ENCODE measurements at regions not wholly inside any gene's neighbourhood (a gene's known extent, or its start where the extent isn't known, plus 50 kb on each side); places are given as distances from the start of the nearest gene placed in this dataset.

DNA sequence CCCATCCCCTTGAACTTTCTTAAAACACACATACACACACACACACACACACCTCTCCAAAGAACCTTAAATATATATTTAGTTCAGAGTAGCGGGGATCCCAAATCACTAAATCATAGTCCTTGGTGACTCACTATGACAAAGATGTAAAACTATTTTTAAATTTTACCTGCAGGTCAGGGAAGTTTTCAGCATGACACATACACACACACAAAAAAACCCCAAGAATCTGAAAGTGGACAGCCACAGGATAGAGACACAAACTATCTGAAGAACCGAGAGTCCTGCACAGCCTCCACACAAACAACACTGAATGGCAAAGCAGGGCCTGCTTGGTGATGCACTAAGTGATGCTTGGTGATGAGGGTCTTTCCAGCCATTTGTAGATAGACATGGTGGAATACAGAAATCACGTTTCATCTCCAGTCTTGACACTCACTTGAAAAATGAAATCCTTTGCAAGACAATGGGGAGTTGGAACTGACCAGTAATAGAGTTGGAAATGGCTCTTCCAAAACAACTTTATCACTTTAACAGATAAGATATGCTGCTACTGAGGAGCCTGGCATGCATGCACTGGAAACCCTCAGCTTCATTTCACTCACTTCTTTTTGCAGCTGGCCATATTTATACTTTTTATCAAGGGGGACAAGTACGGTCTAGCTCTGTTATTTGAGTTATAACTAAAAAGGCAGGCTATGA lies 307.3 kb downstream of the RAPGEF2 start:
- H3K36me3 Mint-ChIP-seq (ENCODE audit: insufficient read depth, unreplicated experiment) = no peaks in the 10 kb centered on the region
- intact Hi-C loops (cut with micrococcal nuclease; ENCODE audit: unreplicated experiment) = no loop called here
- H3K27me3 ChIP-seq (replicated peaks; ENCODE audit: control insufficient read depth, insufficient read depth, low read length) = no peaks in the 10 kb centered on the region
- H3K36me3 ChIP-seq (ENCODE audit: control insufficient read depth, insufficient read depth, low read length) = no peaks in the 10 kb centered on the region
- BruUV-seq (replicated peaks) = no TSS peak
- H3K27ac Mint-ChIP-seq (ENCODE audit: unreplicated experiment) = no peak overlapping the region
- H3K4me1 Mint-ChIP-seq (ENCODE audit: low read depth, unreplicated experiment) = no peaks in the 10 kb centered on the region
- H3K4me3 ChIP-seq (ENCODE audit: low read depth, low read length) = no peak overlapping the region
- CTCF ChIA-PET = no interaction called here
- DNase-seq = no peak
- H3K9me3 ChIP-seq = no peaks in the 10 kb centered on the region
- H3K9me3 Mint-ChIP-seq (ENCODE audit: unreplicated experiment) = no peaks in the 10 kb centered on the region
- POLR2A ChIA-PET = no interaction called here
- H3K27me3 Mint-ChIP-seq (ENCODE audit: insufficient read depth, unreplicated experiment) = no peaks in the 10 kb centered on the region
- H3K4me1 ChIP-seq = no peaks in the 10 kb centered on the region
- TF ChIP-seq, protein P1, sequence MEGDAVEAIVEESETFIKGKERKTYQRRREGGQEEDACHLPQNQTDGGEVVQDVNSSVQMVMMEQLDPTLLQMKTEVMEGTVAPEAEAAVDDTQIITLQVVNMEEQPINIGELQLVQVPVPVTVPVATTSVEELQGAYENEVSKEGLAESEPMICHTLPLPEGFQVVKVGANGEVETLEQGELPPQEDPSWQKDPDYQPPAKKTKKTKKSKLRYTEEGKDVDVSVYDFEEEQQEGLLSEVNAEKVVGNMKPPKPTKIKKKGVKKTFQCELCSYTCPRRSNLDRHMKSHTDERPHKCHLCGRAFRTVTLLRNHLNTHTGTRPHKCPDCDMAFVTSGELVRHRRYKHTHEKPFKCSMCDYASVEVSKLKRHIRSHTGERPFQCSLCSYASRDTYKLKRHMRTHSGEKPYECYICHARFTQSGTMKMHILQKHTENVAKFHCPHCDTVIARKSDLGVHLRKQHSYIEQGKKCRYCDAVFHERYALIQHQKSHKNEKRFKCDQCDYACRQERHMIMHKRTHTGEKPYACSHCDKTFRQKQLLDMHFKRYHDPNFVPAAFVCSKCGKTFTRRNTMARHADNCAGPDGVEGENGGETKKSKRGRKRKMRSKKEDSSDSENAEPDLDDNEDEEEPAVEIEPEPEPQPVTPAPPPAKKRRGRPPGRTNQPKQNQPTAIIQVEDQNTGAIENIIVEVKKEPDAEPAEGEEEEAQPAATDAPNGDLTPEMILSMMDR (IDR thresholded peaks at IDR 0.05; ENCODE audit: insufficient read depth in 1 of 2, low read depth in 1 of 2, low read length in 1 of 2, severe bottlenecking in 1 of 2, unreplicated experiment in 1 of 2) = no peak
- no peak overlapping the region for H3K4me3 Mint-ChIP-seq (ENCODE audit: unreplicated experiment)

GRCh38 chr4:159410891-159411290 lies 308.0 kb downstream of the RAPGEF2 start:
- no peak overlapping the region for H3K27ac Mint-ChIP-seq (ENCODE audit: unreplicated experiment)
- H3K27me3 Mint-ChIP-seq (ENCODE audit: insufficient read depth, unreplicated experiment) = no peaks in the 10 kb centered on the region
- no peaks in the 10 kb centered on the region for H3K9me3 Mint-ChIP-seq (ENCODE audit: unreplicated experiment)
- TF ChIP-seq, protein P1 (IDR thresholded peaks at IDR 0.05; ENCODE audit: insufficient read depth in 1 of 2, low read depth in 1 of 2, low read length in 1 of 2, severe bottlenecking in 1 of 2, unreplicated experiment in 1 of 2) = no peak
- BruUV-seq (replicated peaks) = no TSS peak
- H3K27me3 ChIP-seq (replicated peaks; ENCODE audit: control insufficient read depth, insufficient read depth, low read length) = no peaks in the 10 kb centered on the region
- ChIA-PET POLR2A (no interaction called here), CTCF (no interaction called here)
- no peak overlapping the region for H3K4me3 Mint-ChIP-seq (ENCODE audit: unreplicated experiment)
- H3K9me3 ChIP-seq = no peaks in the 10 kb centered on the region
- no peaks in the 10 kb centered on the region for H3K4me1 Mint-ChIP-seq (ENCODE audit: low read depth, unreplicated experiment)
- H3K36me3 ChIP-seq (ENCODE audit: control insufficient read depth, insufficient read depth, low read length) = no peaks in the 10 kb centered on the region
- no peaks in the 10 kb centered on the region for H3K36me3 Mint-ChIP-seq (ENCODE audit: insufficient read depth, unreplicated experiment)
- peaks cover 2% of the 10 kb centered on the region; the same call in 1 of the 2 replicates for H3K4me1 ChIP-seq
- intact Hi-C loops (cut with micrococcal nuclease; ENCODE audit: unreplicated experiment) = no loop called here
- H3K4me3 ChIP-seq (ENCODE audit: low read depth, low read length) = no peak overlapping the region
- no peak for DNase-seq

GRCh38 chr4:159413306-159413943 lies 310.5 kb downstream of the RAPGEF2 start:
- DNase-seq = no peak
- Histone ChIP-seq H3K4me3 (ENCODE audit: low read depth, low read length) (no peak overlapping the region), H3K4me1 (peaks cover 20% of the 10 kb centered on the region), H3K9me3 (no peaks in the 10 kb centered on the region), H3K27me3 (replicated peaks; ENCODE audit: control insufficient read depth, insufficient read depth, low read length) (no peaks in the 10 kb centered on the region), H3K36me3 (ENCODE audit: control insufficient read depth, insufficient read depth, low read length) (no peaks in the 10 kb centered on the region)
- H3K36me3 Mint-ChIP-seq (ENCODE audit: insufficient read depth, unreplicated experiment) = peaks cover 7% of the 10 kb centered on the region
- intact Hi-C loops (cut with micrococcal nuclease; ENCODE audit: unreplicated experiment) = no loop called here
- ChIA-PET CTCF (no interaction called here), POLR2A (no interaction called here)
- H3K27me3 Mint-ChIP-seq (ENCODE audit: insufficient read depth, unreplicated experiment) = no peaks in the 10 kb centered on the region
- TF ChIP-seq, protein P1 (IDR thresholded peaks at IDR 0.05; ENCODE audit: insufficient read depth in 1 of 2, low read depth in 1 of 2, low read length in 1 of 2, severe bottlenecking in 1 of 2, unreplicated experiment in 1 of 2) = no peak
- no peaks in the 10 kb centered on the region for H3K9me3 Mint-ChIP-seq (ENCODE audit: unreplicated experiment)
- BruUV-seq (replicated peaks) = no TSS peak
- peaks cover 12% of the 10 kb centered on the region for H3K4me1 Mint-ChIP-seq (ENCODE audit: low read depth, unreplicated experiment)
- no peak overlapping the region for H3K27ac Mint-ChIP-seq (ENCODE audit: unreplicated experiment)
- no peak overlapping the region for H3K4me3 Mint-ChIP-seq (ENCODE audit: unreplicated experiment)

Data from Caco-2 (cell line).